Caco-2 (cell line): ENCODE measurements at regions not wholly inside any gene's neighbourhood (a gene's known extent, or its start where the extent isn't known, plus 50 kb on each side); places are given as distances from the start of the nearest gene placed in this dataset.
A peak's percentile ranks its signal among the peaks of the same experiment; 100 is the strongest.

ENCODE experiments used
- BruUV-seq: library from RNA; stranded (reverse); fragments of 400-500 nt; replicated peaks from 2 replicates; lab custom pipeline; 2021; lab: Mats Ljungman, UMichigan
- CTCF ChIA-PET: fragments of 300-600 bp; sonication (Branson Sonifier 250); formaldehyde crosslinking; loops from one replicate; lab custom pipeline; 2022; ENCODE audit warnings: antibody characterized with exemption; lab: Charles Lee
- POLR2A ChIA-PET: fragments of 300-600 bp; sonication (Branson Sonifier 250); formaldehyde crosslinking; loops from one replicate; lab custom pipeline; 2022; ENCODE audit warnings: antibody characterized with exemption; lab: Charles Lee
- DNase-seq, 2 experiments: peaks; one replicate each; pipeline versions ENCODE4 v3.0.0 to v3.0.0-alpha.2; 2020 to 2022
- H3K27me3 ChIP-seq: replicated peaks from 2 replicates; pipeline ENCODE4 v1.6.0; 2011; ENCODE audit warnings: low read length; ENCODE audit not compliant: control insufficient read depth, insufficient read depth
- H3K36me3 ChIP-seq: 2 replicates; pipeline ENCODE4 v1.5.1; 2011; ENCODE audit warnings: low read length; ENCODE audit not compliant: control insufficient read depth, insufficient read depth
- H3K4me1 ChIP-seq: fragments of 250-450 bp; sonication (Bioruptor Pico); 2 replicates; pipeline ENCODE4 v1.5.1; 2020; ENCODE audit warnings: mild to moderate bottlenecking
- H3K4me3 ChIP-seq: 2 replicates; pipeline ENCODE4 v1.5.1; 2011; ENCODE audit warnings: low read depth, mild to moderate bottlenecking, control low read depth, low read length
- H3K9me3 ChIP-seq: fragments of 250-450 bp; sonication (Bioruptor Pico); 2 replicates; pipeline ENCODE4 v1.5.1; 2020; ENCODE audit warnings: mild to moderate bottlenecking, moderate library complexity
- H3K27ac Mint-ChIP-seq: one replicate; pipeline ENCODE4 v1.8.0; 2022; ENCODE audit warnings: mixed read lengths; ENCODE audit not compliant: unreplicated experiment
- H3K27me3 Mint-ChIP-seq: one replicate; pipeline ENCODE4 v1.8.0; 2022; ENCODE audit warnings: mixed read lengths; ENCODE audit not compliant: insufficient read depth, unreplicated experiment
- H3K36me3 Mint-ChIP-seq: one replicate; pipeline ENCODE4 v1.8.0; 2022; ENCODE audit warnings: mild to moderate bottlenecking, mixed read lengths; ENCODE audit not compliant: insufficient read depth, unreplicated experiment
- H3K4me1 Mint-ChIP-seq: one replicate; pipeline ENCODE4 v1.8.0; 2022; ENCODE audit warnings: low read depth, mixed read lengths; ENCODE audit not compliant: unreplicated experiment
- H3K4me3 Mint-ChIP-seq: one replicate; pipeline ENCODE4 v1.8.0; 2022; ENCODE audit warnings: mild to moderate bottlenecking, moderate library complexity, mixed read lengths; ENCODE audit not compliant: unreplicated experiment
- H3K9me3 Mint-ChIP-seq: one replicate; pipeline ENCODE4 v1.8.0; 2022; ENCODE audit warnings: mixed read lengths; ENCODE audit not compliant: unreplicated experiment
- CTCF ChIP-seq, 2 experiments: fragments of 200-600 bp in 1 of 2; IDR thresholded peaks; 1 replicate in 1 of 2; 2 replicates in 1 of 2; pipeline versions ENCODE4 v1.5.1 to v1.8.0; 2011 to 2022; ENCODE audit warnings: antibody characterized with exemption in 1 of 2, control low read depth in 1 of 2, inconsistent platforms in 1 of 2, low read depth in 1 of 2, low read length in 1 of 2, mild to moderate bottlenecking in 1 of 2, moderate library complexity in 1 of 2; ENCODE audit not compliant: insufficient read depth in 1 of 2, severe bottlenecking in 1 of 2, unreplicated experiment in 1 of 2
- intact Hi-C: fragments of 100-400 bp; cut with micrococcal nuclease; formaldehyde crosslinking; loops from one replicate; pipeline ENCODE4 v1.10.0; 2022; ENCODE audit not compliant: unreplicated experiment

- no peaks in the 10 kb centered on the region for H3K36me3 ChIP-seq
- H3K27me3 ChIP-seq = no peaks in the 10 kb centered on the region
- peaks cover 8% of the 10 kb centered on the region; the same call in 1 of the 2 replicates for H3K4me1 ChIP-seq
- no peaks in the 10 kb centered on the region for H3K9me3 Mint-ChIP-seq
- no peak overlapping the region for H3K4me3 Mint-ChIP-seq
- no peak overlapping the region for H3K4me3 ChIP-seq
- peaks cover 34% of the 10 kb centered on the region for H3K4me1 Mint-ChIP-seq
- CTCF ChIA-PET = no interaction called here
- H3K9me3 ChIP-seq = no peaks in the 10 kb centered on the region
- no peak for TF ChIP-seq CTCF (IDR thresholded peaks at IDR 0.05; ENCODE audit: insufficient read depth in 1 of 2, low read depth in 1 of 2, low read length in 1 of 2, severe bottlenecking in 1 of 2, unreplicated experiment in 1 of 2)
- no peak overlapping the region for H3K27ac Mint-ChIP-seq
- no TSS peak for BruUV-seq
- intact Hi-C loops = loop anchor here (5.0 to 10.0 kb wide), 2 partner anchors 63 to 225 kb away; partner anchors contain the start of genes APPL1 and SPATA12
- no peak for DNase-seq
- no peaks in the 10 kb centered on the region for H3K27me3 Mint-ChIP-seq
- POLR2A ChIA-PET = no interaction called here
- peaks cover 7% of the 10 kb centered on the region for H3K36me3 Mint-ChIP-seq
Measured at GRCh38 chr3:56999547-56999946, 60.9 kb upstream of the SPATA12 start.

- Mint-ChIP-seq H3K9me3 (no peaks in the 10 kb centered on the region), H3K36me3 (peaks cover 7% of the 10 kb centered on the region), H3K4me3 (no peak overlapping the region), H3K27me3 (no peaks in the 10 kb centered on the region), H3K4me1 (peaks cover 34% of the 10 kb centered on the region), H3K27ac (peak overlapping the region; percentile 82)
- no TSS peak for BruUV-seq
- no peak for TF ChIP-seq CTCF (IDR thresholded peaks at IDR 0.05; ENCODE audit: insufficient read depth in 1 of 2, low read depth in 1 of 2, low read length in 1 of 2, severe bottlenecking in 1 of 2, unreplicated experiment in 1 of 2)
- no peaks in the 10 kb centered on the region for H3K36me3 ChIP-seq
- no peak overlapping the region for H3K4me3 ChIP-seq
- ChIA-PET POLR2A (interaction anchor here (0.7 kb wide), 1 partner anchor 503 kb away, joined by 7 read pairs; no protein-coding TSS in a partner anchor), CTCF (interaction anchor here (0.7 to 2.3 kb wide), 2 partner anchors 9 to 158 kb away, joined by 3 to 6 read pairs; no protein-coding TSS in a partner anchor)
- no peaks in the 10 kb centered on the region for H3K9me3 ChIP-seq
- H3K4me1 ChIP-seq = peaks cover 9% of the 10 kb centered on the region; the same call in 1 of the 2 replicates
- intact Hi-C loops = loop anchor here (5.0 to 10.0 kb wide), 2 partner anchors 64 to 227 kb away; partner anchors contain the start of genes APPL1 and SPATA12
- no peak for DNase-seq
- no peaks in the 10 kb centered on the region for H3K27me3 ChIP-seq
Measured at GRCh38 chr3:56998076-56998529, 62.4 kb upstream of the SPATA12 start.

GRCh38 chr3:56997675-56998074, 62.8 kb upstream of the SPATA12 start:
- intact Hi-C loops = loop anchor here (5.0 to 10.0 kb wide), 2 partner anchors 65 to 227 kb away; partner anchors contain the start of genes APPL1 and SPATA12
- H3K27me3 Mint-ChIP-seq = no peaks in the 10 kb centered on the region
- peak overlapping the region; percentile 82 for H3K27ac Mint-ChIP-seq

More at GRCh38 chr3:56997675-56998074, 62.8 kb upstream of the SPATA12 start:
- Histone ChIP-seq H3K4me3 (no peak overlapping the region), H3K9me3 (no peaks in the 10 kb centered on the region), H3K36me3 (no peaks in the 10 kb centered on the region), H3K27me3 (no peaks in the 10 kb centered on the region), H3K4me1 (peaks cover 14% of the 10 kb centered on the region)
- peaks cover 34% of the 10 kb centered on the region for H3K4me1 Mint-ChIP-seq
- CTCF ChIA-PET = interaction anchor here (1.5 to 2.3 kb wide), 2 partner anchors 9 to 196 kb away, joined by 3 to 6 read pairs; partner anchors contain the start of gene ARHGEF3
- H3K36me3 Mint-ChIP-seq = peaks cover 7% of the 10 kb centered on the region
- peak in 1 of 2 experiments; percentile 23 for DNase-seq
- H3K9me3 Mint-ChIP-seq = no peaks in the 10 kb centered on the region
- TF ChIP-seq CTCF (IDR thresholded peaks at IDR 0.05; ENCODE audit: insufficient read depth in 1 of 2, low read depth in 1 of 2, low read length in 1 of 2, severe bottlenecking in 1 of 2, unreplicated experiment in 1 of 2) = no peak
- BruUV-seq = no TSS peak
- no peak overlapping the region for H3K4me3 Mint-ChIP-seq
- POLR2A ChIA-PET = no interaction called here
